GM18861 (cell line): ENCODE measurements at regions not wholly inside any gene's neighbourhood (a gene's known extent, or its start where the extent isn't known, plus 50 kb on each side); places are given as distances from the start of the nearest gene placed in this dataset.
"Not testable (repeated sequence)": the region's sequence is repeated elsewhere in the genome, so short reads cannot be mapped to it uniquely, and the experiment has no call there.

ENCODE experiments used
- ATAC-seq: cut with Tn5 transposase; IDR thresholded peaks from one replicate; pipeline ENCODE4 v1.9.1; 2021; ENCODE audit not compliant: unreplicated experiment

GRCh38 chr6:26956078-26956600 is 291.4 kb upstream of the PRSS16 start:
- not testable (repeated sequence) for ATAC-seq

GRCh38 chr6:26956601-26957184 is 290.8 kb upstream of the PRSS16 start:
- not testable (repeated sequence) for ATAC-seq

GRCh38 chr6:26957399-26958127 is 289.9 kb upstream of the PRSS16 start:
- ATAC-seq, result not testable (repeated sequence)

- ATAC-seq, result not testable (repeated sequence)
Measured at GRCh38 chr6:26961236-26961635, 286.3 kb upstream of the PRSS16 start.

GRCh38 chr6:27002447-27002846 is 245.1 kb upstream of the PRSS16 start:
- no peak for ATAC-seq

- ATAC-seq, result no peak
Measured at GRCh38 chr6:27007020-27007419, 240.5 kb upstream of the PRSS16 start.

GRCh38 chr6:27008613-27009012 is 238.9 kb upstream of the PRSS16 start:
- not testable (repeated sequence) for ATAC-seq

- not testable (repeated sequence) for ATAC-seq
Measured at GRCh38 chr6:27014053-27014452, 233.4 kb upstream of the PRSS16 start.

GRCh38 chr6:27016689-27017088 is 230.8 kb upstream of the PRSS16 start:
- ATAC-seq, result no peak

- ATAC-seq, result not testable (repeated sequence)
Measured at GRCh38 chr6:27018401-27018800, 229.1 kb upstream of the PRSS16 start.

GRCh38 chr6:27019651-27020552 is 227.6 kb upstream of the PRSS16 start:
- peak; percentile 71 for ATAC-seq

GRCh38 chr6:27020553-27020880 is 227.0 kb upstream of the PRSS16 start:
- ATAC-seq, result no peak

GRCh38 chr6:27023664-27024063 is 223.8 kb upstream of the PRSS16 start:
- ATAC-seq, result no peak

- ATAC-seq, result no peak
Measured at GRCh38 chr6:27025351-27025750, 222.2 kb upstream of the PRSS16 start.

- no peak for ATAC-seq
Measured at GRCh38 chr6:27026361-27026760, 221.1 kb upstream of the PRSS16 start.

- no peak for ATAC-seq
Measured at GRCh38 chr6:27031302-27031701, 216.2 kb upstream of the PRSS16 start.

- ATAC-seq, result no peak
Measured at GRCh38 chr6:27038498-27038897, 209.0 kb upstream of the PRSS16 start.

GRCh38 chr6:27040244-27041042 is 207.1 kb upstream of the PRSS16 start:
- ATAC-seq, result no peak

GRCh38 chr6:27043244-27043643 is 204.3 kb upstream of the PRSS16 start:
- no peak for ATAC-seq

- ATAC-seq, result not testable (repeated sequence)
Measured at GRCh38 chr6:27045131-27045530, 202.4 kb upstream of the PRSS16 start.

- not testable (repeated sequence) for ATAC-seq
Measured at GRCh38 chr6:27047725-27048124, 199.8 kb upstream of the PRSS16 start.
